ENCODE measurements at regions not wholly inside any gene's neighbourhood (a gene's known extent, or its start where the extent isn't known, plus 50 kb on each side); places are given as distances from the start of the nearest gene placed in this dataset.

GRCh38 chr2:11938196-11938595 is 191.8 kb downstream of the LPIN1 start:
- Histone ChIP-seq H3K4me3 (no peak overlapping the region), H3K4me1 (no peaks in the 10 kb centered on the region), H3K9me3 (no peaks in the 10 kb centered on the region), H3K27ac (no peak overlapping the region), H3K36me3 (replicated peaks in 1 of 2; ENCODE audit: insufficient read depth in 1 of 2, low read depth in 2 of 2) (no peaks in the 10 kb centered on the region), H3K27me3 (no peaks in the 10 kb centered on the region)
- no peak for TF ChIP-seq POLR2A (IDR thresholded peaks at IDR 0.05)
- TF ChIP-seq, protein P1, sequence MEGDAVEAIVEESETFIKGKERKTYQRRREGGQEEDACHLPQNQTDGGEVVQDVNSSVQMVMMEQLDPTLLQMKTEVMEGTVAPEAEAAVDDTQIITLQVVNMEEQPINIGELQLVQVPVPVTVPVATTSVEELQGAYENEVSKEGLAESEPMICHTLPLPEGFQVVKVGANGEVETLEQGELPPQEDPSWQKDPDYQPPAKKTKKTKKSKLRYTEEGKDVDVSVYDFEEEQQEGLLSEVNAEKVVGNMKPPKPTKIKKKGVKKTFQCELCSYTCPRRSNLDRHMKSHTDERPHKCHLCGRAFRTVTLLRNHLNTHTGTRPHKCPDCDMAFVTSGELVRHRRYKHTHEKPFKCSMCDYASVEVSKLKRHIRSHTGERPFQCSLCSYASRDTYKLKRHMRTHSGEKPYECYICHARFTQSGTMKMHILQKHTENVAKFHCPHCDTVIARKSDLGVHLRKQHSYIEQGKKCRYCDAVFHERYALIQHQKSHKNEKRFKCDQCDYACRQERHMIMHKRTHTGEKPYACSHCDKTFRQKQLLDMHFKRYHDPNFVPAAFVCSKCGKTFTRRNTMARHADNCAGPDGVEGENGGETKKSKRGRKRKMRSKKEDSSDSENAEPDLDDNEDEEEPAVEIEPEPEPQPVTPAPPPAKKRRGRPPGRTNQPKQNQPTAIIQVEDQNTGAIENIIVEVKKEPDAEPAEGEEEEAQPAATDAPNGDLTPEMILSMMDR (IDR thresholded peaks at IDR 0.05): no peak
- WGBS, 2 donors: 71 to 88% methylated on average over 11 of the region's 11 CpGs
- intact Hi-C loops (cut with DNase I): no loop called here
- DNase-seq (no peak), ATAC-seq (no peak)

DNA sequence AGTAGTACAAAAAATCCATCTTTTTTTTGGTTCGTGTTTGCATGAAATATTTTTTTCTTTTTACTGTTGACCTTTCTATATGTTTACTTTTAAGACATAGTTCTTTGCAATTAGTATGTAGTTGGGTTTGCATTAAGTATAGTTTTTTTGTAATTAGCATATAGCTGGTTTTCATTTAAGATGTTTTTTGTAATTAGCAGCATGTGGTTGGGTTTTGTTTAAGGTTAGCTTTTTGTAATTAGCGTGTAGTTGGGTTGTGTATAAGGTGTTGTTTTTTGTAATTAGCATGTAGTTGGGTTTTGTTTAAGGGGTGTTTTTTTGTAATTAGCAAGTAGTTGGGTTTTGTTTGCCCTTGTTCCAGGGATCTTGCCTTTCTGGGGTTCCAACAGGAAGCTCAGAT is 193.1 kb downstream of the LPIN1 start:
- Histone ChIP-seq H3K4me1 (no peaks in the 10 kb centered on the region), H3K27ac (no peak overlapping the region), H3K36me3 (replicated peaks in 1 of 2; ENCODE audit: insufficient read depth in 1 of 2, low read depth in 2 of 2) (no peaks in the 10 kb centered on the region), H3K27me3 (no peaks in the 10 kb centered on the region), H3K9me3 (no peaks in the 10 kb centered on the region), H3K4me3 (no peak overlapping the region)
- intact Hi-C loops (cut with DNase I): no loop called here
- 64 to 75% methylated on average over 2 of the region's 2 CpGs for WGBS, 2 donors
- DNase-seq (no peak), ATAC-seq (no peak)
- TF ChIP-seq, protein P1 (IDR thresholded peaks at IDR 0.05): no peak
- no peak for TF ChIP-seq POLR2A (IDR thresholded peaks at IDR 0.05)

DNA sequence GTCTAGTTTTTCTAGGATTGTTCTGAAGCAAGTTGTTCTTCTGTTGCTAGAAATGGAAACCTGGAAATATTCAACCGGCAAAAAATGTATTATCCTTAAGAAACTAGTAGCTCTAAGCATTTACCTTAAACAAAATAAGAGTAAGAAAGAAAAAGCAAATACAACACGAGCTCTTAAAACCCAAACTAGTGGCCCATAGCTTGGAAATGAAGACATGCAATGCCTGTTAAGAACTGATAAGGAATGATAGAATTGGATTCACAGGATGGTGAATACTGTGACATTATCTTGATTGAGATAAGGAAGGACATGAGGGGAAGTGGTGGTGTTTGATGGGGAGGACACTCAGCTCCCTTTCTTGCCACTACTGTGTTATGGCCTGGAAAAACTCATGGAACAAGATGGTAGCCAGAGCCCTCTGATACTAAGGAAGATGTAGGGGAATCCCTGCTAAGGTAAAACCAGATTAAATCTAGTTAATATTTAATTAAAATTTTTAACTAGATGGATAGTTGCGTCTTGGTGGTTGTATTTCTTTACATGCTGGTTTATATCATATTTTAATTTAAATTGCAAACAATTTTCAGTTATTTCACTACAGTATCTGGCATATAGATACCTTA is 193.8 kb downstream of the LPIN1 start:
- no peaks in the 10 kb centered on the region for H3K4me1 ChIP-seq
- DNase-seq (no peak), ATAC-seq (no peak)
- intact Hi-C loops (cut with DNase I): no loop called here
- H3K4me3 ChIP-seq: no peak overlapping the region
- H3K36me3 ChIP-seq (replicated peaks in 1 of 2; ENCODE audit: insufficient read depth in 1 of 2, low read depth in 2 of 2): no peaks in the 10 kb centered on the region
- H3K9me3 ChIP-seq: no peaks in the 10 kb centered on the region
- 72 to 85% methylated on average over 3 of the region's 3 CpGs for WGBS, 2 donors
- TF ChIP-seq, protein P1 (IDR thresholded peaks at IDR 0.05): no peak
- H3K27ac ChIP-seq: no peak overlapping the region
- H3K27me3 ChIP-seq: no peaks in the 10 kb centered on the region

DNA sequence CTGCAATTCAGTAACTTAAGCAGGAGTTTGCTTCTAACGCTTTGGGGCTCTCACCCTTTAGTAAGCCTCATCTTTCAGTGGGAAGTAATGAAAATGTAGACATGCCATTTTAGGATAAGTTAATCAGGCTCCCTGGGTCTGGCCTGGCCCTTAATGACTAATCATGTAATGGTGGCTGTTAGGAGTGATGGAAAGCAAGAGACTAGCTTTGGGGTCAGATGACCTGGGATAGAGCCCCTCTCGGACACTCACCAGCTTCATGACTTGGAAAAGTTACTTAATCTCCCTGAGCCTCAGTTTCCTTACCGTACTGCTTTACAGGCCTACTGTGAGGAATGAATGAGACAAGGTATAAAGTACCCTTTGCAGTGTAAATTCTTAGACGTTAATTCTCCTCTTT is 194.4 kb downstream of the LPIN1 start:
- H3K27me3 ChIP-seq: no peaks in the 10 kb centered on the region
- DNase-seq (no peak), ATAC-seq (no peak)
- H3K4me1 ChIP-seq: no peaks in the 10 kb centered on the region
- no peaks in the 10 kb centered on the region for H3K9me3 ChIP-seq
- H3K27ac ChIP-seq: no peak overlapping the region
- WGBS, 2 donors: 86 to 96% methylated on average over 4 of the region's 4 CpGs
- intact Hi-C loops (cut with DNase I): no loop called here
- no peaks in the 10 kb centered on the region for H3K36me3 ChIP-seq (replicated peaks in 1 of 2; ENCODE audit: insufficient read depth in 1 of 2, low read depth in 2 of 2)
- TF ChIP-seq POLR2A (IDR thresholded peaks at IDR 0.05): no peak
- TF ChIP-seq, protein P1 (IDR thresholded peaks at IDR 0.05): no peak
- no peak overlapping the region for H3K4me3 ChIP-seq
